Suprapubic skin (tissue), 4 donors: ENCODE measurements at regions not wholly inside any gene's neighbourhood (a gene's known extent, or its start where the extent isn't known, plus 50 kb on each side); places are given as distances from the start of the nearest gene placed in this dataset.

ENCODE experiments used
- DNase-seq, 2 donors: peaks; one replicate each; pipeline ENCODE4 v3.0.0-alpha.2; 2019; ENCODE audit warnings: low spot score in 2 of 2
- H3K27ac ChIP-seq: fragments of 200-600 bp; sonication (generic); one replicate; pipeline ENCODE4 v1.5.1; 2019
- H3K27me3 ChIP-seq: fragments of 200-600 bp; sonication (generic); one replicate; pipeline ENCODE4 v1.5.1; 2019
- H3K36me3 ChIP-seq: fragments of 200-600 bp; sonication (generic); one replicate; pipeline ENCODE4 v1.5.1; 2019
- H3K4me1 ChIP-seq: fragments of 200-600 bp; sonication (generic); one replicate; pipeline ENCODE4 v1.5.1; 2019
- H3K4me3 ChIP-seq: fragments of 200-600 bp; sonication (generic); one replicate; pipeline ENCODE4 v1.5.1; 2019; ENCODE audit warnings: mild to moderate bottlenecking
- H3K9me3 ChIP-seq: fragments of 200-600 bp; sonication (generic); one replicate; pipeline ENCODE4 v1.5.1; 2019
- CTCF ChIP-seq, 2 donors: fragments of 200-600 bp in 1 of 2; fragments of 450-650 bp in 1 of 2; sonication (generic) in 1 of 2; IDR thresholded peaks; one replicate each; pipeline ENCODE4 v1.5.1; 2016 to 2019; ENCODE audit warnings: antibody characterized with exemption in 2 of 2, mild to moderate bottlenecking in 1 of 2, moderate library complexity in 1 of 2
- EP300 ChIP-seq: sonication (generic); formaldehyde crosslinking; IDR thresholded peaks from one replicate; pipeline ENCODE4 v1.6.1; 2017; ENCODE audit warnings: antibody characterized with exemption
- POLR2A ChIP-seq, 2 donors: fragments of 450-650 bp; IDR thresholded peaks; one replicate each; pipeline ENCODE4 v1.6.1; 2017; ENCODE audit warnings: antibody characterized with exemption in 2 of 2, mild to moderate bottlenecking in 2 of 2, moderate library complexity in 2 of 2
- POLR2AphosphoS5 ChIP-seq, 3 donors: sonication (generic); formaldehyde crosslinking; IDR thresholded peaks; one replicate each; pipeline ENCODE4 v1.6.1; 2017; ENCODE audit warnings: antibody characterized with exemption in 3 of 3
- WGBS: methylation state at CpG from one replicate; pipeline ENCODE4 v1.1.5; 2018; 5-methylcytosine and 5-hydroxymethylcytosine counted together

DNA sequence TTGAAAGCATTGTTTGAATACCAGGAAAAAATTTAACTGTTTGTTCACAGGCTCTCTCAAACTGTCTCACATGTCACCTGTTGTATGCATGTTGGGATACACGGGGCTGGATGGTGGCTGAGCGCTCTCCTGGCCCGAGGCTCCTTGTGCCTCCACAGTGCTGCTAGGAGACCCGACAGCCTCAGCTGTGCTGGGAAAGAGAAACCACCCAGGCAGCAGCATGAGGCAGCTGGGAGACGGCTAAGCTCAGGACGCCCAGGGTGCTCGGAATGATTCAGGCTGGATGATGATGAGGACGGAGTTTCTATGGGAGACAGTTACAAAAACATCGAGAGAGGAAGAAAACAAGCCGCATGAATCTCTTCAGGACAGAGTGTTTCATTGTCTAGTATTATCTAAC is 278.0 kb upstream of the CDH4 start:
- no peak overlapping the region for H3K27ac ChIP-seq
- no peaks in the 10 kb centered on the region for H3K27me3 ChIP-seq
- no peaks in the 10 kb centered on the region for H3K9me3 ChIP-seq
- H3K36me3 ChIP-seq: no peaks in the 10 kb centered on the region
- no peak for TF ChIP-seq POLR2A (IDR thresholded peaks at IDR 0.05)
- TF ChIP-seq POLR2AphosphoS5 (IDR thresholded peaks at IDR 0.05): no peak
- WGBS: 85% methylated on average over 10 of the region's 10 CpGs
- no peaks in the 10 kb centered on the region for H3K4me1 ChIP-seq
- H3K4me3 ChIP-seq: no peak overlapping the region
- DNase-seq: no peak

DNA sequence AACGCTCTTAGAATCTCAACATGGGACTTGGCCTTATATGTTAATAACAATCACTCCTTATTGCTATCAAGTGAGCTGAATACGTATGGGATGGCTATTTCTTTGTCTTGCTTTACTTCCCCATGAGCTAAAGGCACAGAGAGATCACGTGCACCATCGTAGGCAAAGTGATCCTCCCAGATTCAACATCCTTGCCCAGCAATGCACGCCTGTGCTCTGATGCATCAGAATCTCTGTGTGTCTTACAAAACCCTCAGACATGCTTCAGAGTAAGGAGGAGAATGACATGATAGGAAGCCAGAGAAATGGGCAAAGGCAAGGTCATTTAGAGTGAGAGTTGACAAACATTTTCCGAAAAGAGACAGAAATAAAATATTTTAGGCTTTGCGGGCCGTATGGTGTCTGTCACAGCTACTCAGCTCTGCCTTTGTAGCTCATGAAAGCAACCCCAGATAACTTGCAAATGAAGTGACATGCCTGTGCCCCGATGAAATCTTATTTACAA is 277.6 kb upstream of the CDH4 start:
- no peaks in the 10 kb centered on the region for H3K4me1 ChIP-seq
- WGBS: 81% methylated on average over 9 of the region's 9 CpGs
- no peak for DNase-seq
- no peak overlapping the region for H3K4me3 ChIP-seq
- no peak overlapping the region for H3K27ac ChIP-seq
- peaks cover 1% of the 10 kb centered on the region for H3K9me3 ChIP-seq
- TF ChIP-seq POLR2AphosphoS5 (IDR thresholded peaks at IDR 0.05) (no peak), EP300 (no peak), CTCF (IDR thresholded peaks at IDR 0.05) (no peak), POLR2A (IDR thresholded peaks at IDR 0.05) (no peak)
- no peaks in the 10 kb centered on the region for H3K27me3 ChIP-seq
- H3K36me3 ChIP-seq: no peaks in the 10 kb centered on the region

- Histone ChIP-seq H3K27ac (no peak overlapping the region), H3K4me3 (no peak overlapping the region), H3K36me3 (no peaks in the 10 kb centered on the region), H3K27me3 (no peaks in the 10 kb centered on the region), H3K9me3 (peaks cover 14% of the 10 kb centered on the region), H3K4me1 (no peaks in the 10 kb centered on the region)
- WGBS: 89% methylated on average over 14 of the region's 15 CpGs
- TF ChIP-seq POLR2AphosphoS5 (IDR thresholded peaks at IDR 0.05): no peak
- TF ChIP-seq CTCF (IDR thresholded peaks at IDR 0.05): no peak
- no peak for TF ChIP-seq POLR2A (IDR thresholded peaks at IDR 0.05)
- no peak for TF ChIP-seq EP300
- no peak for DNase-seq
Observed at GRCh38 chr20:60976139-60976538, 275.9 kb upstream of the CDH4 start.

DNA sequence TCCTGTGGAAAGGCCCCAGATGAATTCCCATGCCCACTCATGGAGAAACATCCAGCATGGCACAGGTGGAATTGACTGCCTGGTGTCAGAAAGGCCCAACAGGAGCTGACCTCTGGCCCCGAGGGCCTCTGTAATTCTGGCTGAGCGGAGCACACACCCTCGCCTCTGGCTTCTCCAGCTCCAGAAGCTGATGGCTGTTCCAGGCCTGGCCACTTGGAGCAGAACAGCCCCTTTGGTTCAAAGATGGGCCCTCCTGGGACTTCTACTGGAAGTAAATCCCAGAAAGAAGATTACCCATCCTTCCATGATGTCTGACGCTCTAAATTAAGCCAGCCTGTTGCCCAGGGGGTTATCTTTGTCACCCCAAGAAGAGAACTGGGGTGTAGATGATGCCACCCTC is 275.1 kb upstream of the CDH4 start:
- WGBS: 67% methylated on average over 4 of the region's 4 CpGs

GRCh38 chr20:60977901-60978300 is 274.2 kb upstream of the CDH4 start:
- Histone ChIP-seq H3K9me3 (peaks cover 14% of the 10 kb centered on the region), H3K27me3 (no peaks in the 10 kb centered on the region), H3K36me3 (no peaks in the 10 kb centered on the region), H3K27ac (no peak overlapping the region), H3K4me1 (no peaks in the 10 kb centered on the region), H3K4me3 (no peak overlapping the region)
- DNase-seq: no peak
- 45% methylated on average over 7 of the region's 7 CpGs for WGBS
- TF ChIP-seq EP300 (no peak), POLR2AphosphoS5 (IDR thresholded peaks at IDR 0.05) (no peak), CTCF (IDR thresholded peaks at IDR 0.05) (no peak), POLR2A (IDR thresholded peaks at IDR 0.05) (no peak)

More for the DNA sequence above, 275.1 kb upstream of the CDH4 start:
- TF ChIP-seq EP300 (no peak), POLR2AphosphoS5 (IDR thresholded peaks at IDR 0.05) (no peak), POLR2A (IDR thresholded peaks at IDR 0.05) (no peak), CTCF (IDR thresholded peaks at IDR 0.05) (no peak)
- Histone ChIP-seq H3K4me3 (no peak overlapping the region), H3K9me3 (peaks cover 14% of the 10 kb centered on the region), H3K27ac (no peak overlapping the region), H3K4me1 (no peaks in the 10 kb centered on the region), H3K27me3 (no peaks in the 10 kb centered on the region), H3K36me3 (no peaks in the 10 kb centered on the region)
- DNase-seq: no peak

- no peaks in the 10 kb centered on the region for H3K36me3 ChIP-seq
- no peak for TF ChIP-seq EP300
- no peak for TF ChIP-seq CTCF (IDR thresholded peaks at IDR 0.05)
- TF ChIP-seq POLR2A (IDR thresholded peaks at IDR 0.05): no peak
- TF ChIP-seq POLR2AphosphoS5 (IDR thresholded peaks at IDR 0.05): no peak
- 77% methylated on average over 7 of the region's 7 CpGs for WGBS
- H3K4me1 ChIP-seq: no peaks in the 10 kb centered on the region
- H3K9me3 ChIP-seq: peaks cover 11% of the 10 kb centered on the region
- H3K27me3 ChIP-seq: no peaks in the 10 kb centered on the region
- no peak overlapping the region for H3K4me3 ChIP-seq
- DNase-seq: no peak
- no peak overlapping the region for H3K27ac ChIP-seq
Observed at GRCh38 chr20:60984666-60985065, 267.4 kb upstream of the CDH4 start.
